Heart right ventricle (tissue), 16 donors: ENCODE measurements at regions not wholly inside any gene's neighbourhood (a gene's known extent, or its start where the extent isn't known, plus 50 kb on each side); places are given as distances from the start of the nearest gene placed in this dataset.
"Not testable (repeated sequence)": the region's sequence is repeated elsewhere in the genome, so short reads cannot be mapped to it uniquely, and the experiment has no call there.

Experiments
- ATAC-seq, 8 donors: fragments of 200-7000 bp; cut with Tn5 transposase; one replicate each; pipeline ENCODE4 v1.9.1; 2020; ENCODE audit warnings: mild to moderate bottlenecking in 8 of 8, moderate library complexity in 8 of 8, moderate number of reproducible peaks in 1 of 8
- DNase-seq, 2 donors: peaks; one replicate each; pipeline ENCODE4 v3.0.0-alpha.2; 2020
- H3K27ac ChIP-seq, 10 donors: fragments of 200-600 bp; sonication (generic) in 2 of 10; one replicate each; pipeline versions ENCODE4 v1.5.0 to v1.8.0; 2020 to 2022; ENCODE audit warnings: mild to moderate bottlenecking in 3 of 10
- H3K27me3 ChIP-seq, 7 donors: fragments of 200-600 bp; one replicate each; pipeline ENCODE4 v1.8.0; 2021 to 2022; ENCODE audit warnings: mild to moderate bottlenecking in 2 of 7
- H3K36me3 ChIP-seq, 9 donors: fragments of 200-600 bp; sonication (generic) in 1 of 9; one replicate each; pipeline versions ENCODE4 v1.5.0 to v1.8.0; 2020 to 2022; ENCODE audit warnings: mild to moderate bottlenecking in 2 of 9
- H3K4me1 ChIP-seq, 9 donors: fragments of 200-600 bp; sonication (generic) in 1 of 9; one replicate each; pipeline versions ENCODE4 v1.5.0 to v1.8.0; 2020 to 2022; ENCODE audit warnings: mild to moderate bottlenecking in 4 of 9
- H3K4me3 ChIP-seq, 10 donors: fragments of 200-600 bp; sonication (generic) in 2 of 10; one replicate each; pipeline versions ENCODE4 v1.5.0 to v1.8.0; 2020 to 2022; ENCODE audit warnings: mild to moderate bottlenecking in 7 of 10, moderate library complexity in 2 of 10
- H3K9me3 ChIP-seq, 11 donors: fragments of 200-600 bp in 10 of 11; sonication (generic) in 2 of 11; one replicate each; pipeline versions ENCODE4 v1.5.0 to v1.8.0; 2013 to 2022; ENCODE audit warnings: mild to moderate bottlenecking in 2 of 11, control low read depth in 1 of 11, moderate library complexity in 1 of 11
- CTCF ChIP-seq, 9 donors: fragments of 200-600 bp; sonication (generic) in 2 of 9; IDR thresholded peaks; one replicate each; pipeline versions ENCODE4 v1.5.0 to v1.8.0; 2021 to 2022; ENCODE audit warnings: antibody characterized with exemption in 9 of 9, mild to moderate bottlenecking in 5 of 9, moderate library complexity in 1 of 9
- WGBS, 2 donors: extraction: QIAGEN DNeasy Blood & Tissue Kit; methylation state at CpG; one replicate each; pipeline ENCODE4 v1.1.7; 2013; ENCODE audit warnings: inconsistent platforms in 1 of 2; 5-methylcytosine and 5-hydroxymethylcytosine counted together
- intact Hi-C, 10 donors: fragments of 100-400 bp; cut with DNase I; formaldehyde crosslinking; loops; one replicate each; pipeline versions ENCODE4 v1.11.1 to v1.14.2; 2022
- donor health status: Arrhythmogenic right ventricular cardiomyopathy.
- donor health status: ischemic (EF 13 %, LVEDD 7.1; RV severe dilation, severe dysfunction).
- donor health status: healthy with polysubstance abuse.
- donor health status: DM: no; HTN: yes; CAD: no.
- donor health status: DM: no; HTN: no; CAD: no.
- donor health status: ischemic (EF 25% LVEDD 6.9; RV normal size, moderate dysfunction).
- donor health status: ischemic (EF 25% LVEDD 5.7; RV mildly dilated, moderate dysfunction).
- donor health status: healthy.
- donor health status: DM: yes; HTN: yes; CAD: no.
- donor health status: Ischemic cardiomyopathy.
- donor health status: ischemic (EF 35%, LVEDD 5.7; RV mildly dilated, moderate dysfunction).
- donor health status: nonischemic (EF 11% LVEDD 7.7; RV severe dilation, severe dysfunction).
- donor health status: DM: yes; HTN: yes; CAD: no.
- donor health status: PGD.
- donor health status: ischemic (EF 29% LVEDD 5.4; RV normal size, mild dysfunction).
- donor health status: nonischemic (EF 23%, LVEDD 6.1; RV moderate dilation, normal function).

- H3K4me1 ChIP-seq, H3K4me3 ChIP-seq, H3K27me3 ChIP-seq, H3K9me3 ChIP-seq, DNase-seq, intact Hi-C loops, ATAC-seq: not testable (repeated sequence)
- peak in 1 of 9 donors; percentile 5 for TF ChIP-seq CTCF (IDR thresholded peaks at IDR 0.05)
- H3K27ac ChIP-seq = peak overlapping the region in 2 of 10 donors; percentile 42 to 61
- 77 to 79% methylated on average over 3 to 5 of the region's 7 CpGs for WGBS, 2 donors
- peaks cover 0 to 68% (median 4%) of the 10 kb centered on the region in 9 donors for H3K36me3 ChIP-seq
Observed at GRCh38 chr4:118630897-118631296, 54.3 kb upstream of the METTL14 start.

- 87 to 93% methylated on average over 11 of the region's 11 CpGs for WGBS, 2 donors
- Histone ChIP-seq H3K36me3 (peaks cover 0 to 64% (median 4%) of the 10 kb centered on the region in 9 donors), H3K27ac (peak overlapping the region in 2 of 10 donors; percentile 42 to 61)
- intact Hi-C loops, H3K27me3 ChIP-seq, ATAC-seq, DNase-seq, H3K4me3 ChIP-seq, H3K4me1 ChIP-seq, H3K9me3 ChIP-seq: not testable (repeated sequence)
Observed at GRCh38 chr4:118631321-118632050, 53.7 kb upstream of the METTL14 start.

- DNase-seq, H3K27ac ChIP-seq: not testable (repeated sequence)
- WGBS, 2 donors = 94 to 95% methylated on average over 18 to 21 of the region's 22 CpGs
Observed at GRCh38 chr4:118633476-118633875, 51.7 kb upstream of the METTL14 start.

GRCh38 chr4:118634126-118634875, 50.9 kb upstream of the METTL14 start:
- ATAC-seq, H3K27ac ChIP-seq, DNase-seq, H3K4me1 ChIP-seq, H3K27me3 ChIP-seq, intact Hi-C loops, H3K9me3 ChIP-seq, H3K4me3 ChIP-seq: not testable (repeated sequence)
- H3K36me3 ChIP-seq = peaks cover 0 to 43% (median 4%) of the 10 kb centered on the region in 9 donors
- 93 to 95% methylated on average over 30 to 33 of the region's 33 CpGs for WGBS, 2 donors

More at GRCh38 chr4:118633476-118633875, 51.7 kb upstream of the METTL14 start:
- ATAC-seq, H3K4me1 ChIP-seq, H3K9me3 ChIP-seq, H3K4me3 ChIP-seq, H3K27me3 ChIP-seq, intact Hi-C loops: not testable (repeated sequence)
- peaks cover 0 to 46% (median 4%) of the 10 kb centered on the region in 9 donors for H3K36me3 ChIP-seq
